ENCODE measurements at regions not wholly inside any gene's neighbourhood (a gene's known extent, or its start where the extent isn't known, plus 50 kb on each side); places are given as distances from the start of the nearest gene placed in this dataset.

GRCh38 chrX:111581086-111581485, 69.6 kb downstream of the SERTM2 start:
- Histone ChIP-seq H4K8ac (replicated peaks; ENCODE audit: insufficient read length, low read depth, low read length) (no peak overlapping the region), H3K27ac (ENCODE audit: insufficient read length, low read depth, low read length) (no peak overlapping the region), H2BK5ac (ENCODE audit: insufficient read length, low read length) (no peak overlapping the region), H2AK5ac (ENCODE audit: insufficient read length, low read length) (no peak overlapping the region), H2AFZ (ENCODE audit: low read length) (no peak overlapping the region), H3K9me3 (ENCODE audit: control insufficient read depth, low read depth, low read length) (no peaks in the 10 kb centered on the region), H3K79me2 (ENCODE audit: insufficient read depth, low read length) (no peaks in the 10 kb centered on the region), H3K4ac (ENCODE audit: low read depth, low read length) (no peak overlapping the region), H3K27me3 (ENCODE audit: insufficient read depth, low read length) (no peaks in the 10 kb centered on the region), H2BK120ac (ENCODE audit: low read depth, low read length, poor library complexity, severe bottlenecking) (no peak overlapping the region), H3T11ph (ENCODE audit: low read length) (no peak overlapping the region), H3K23me2 (ENCODE audit: insufficient read length, low read depth, low read length, poor library complexity, severe bottlenecking) (no peaks in the 10 kb centered on the region), H3K9ac (ENCODE audit: extremely low read depth, insufficient read length, low read length) (no peak overlapping the region), H3K23ac (ENCODE audit: insufficient read length, low read depth, low read length) (no peak overlapping the region), H4K5ac (ENCODE audit: insufficient read length, low read depth, low read length) (no peak overlapping the region), H3K56ac (ENCODE audit: insufficient read length, low read depth, low read length) (no peak overlapping the region), H2BK15ac (ENCODE audit: low read depth, low read length) (no peak overlapping the region), H4K91ac (ENCODE audit: insufficient read length, low read depth, low read length) (no peak overlapping the region), H3K79me1 (ENCODE audit: insufficient read depth, low read depth, low read length, poor library complexity, severe bottlenecking) (no peaks in the 10 kb centered on the region), H4K20me1 (ENCODE audit: control insufficient read depth, insufficient read depth, insufficient read length) (no peaks in the 10 kb centered on the region), H3K4me2 (ENCODE audit: insufficient read depth, insufficient read length, low read length) (no peak overlapping the region), H2BK12ac (ENCODE audit: insufficient read length, low read depth, low read length) (no peak overlapping the region), H3K4me1 (ENCODE audit: insufficient read depth, low read length) (peaks cover 3% of the 10 kb centered on the region; the same call in 1 of the 2 replicates), H3K14ac (ENCODE audit: insufficient read depth, low read length) (no peak overlapping the region), H2BK20ac (ENCODE audit: low read depth, low read length, poor library complexity, severe bottlenecking) (no peak overlapping the region), H3K18ac (ENCODE audit: insufficient read length, low read depth, low read length) (no peak overlapping the region)
- H3K9me3 Mint-ChIP-seq: no peaks in the 10 kb centered on the region
- WGBS (ENCODE audit: extremely low coverage, insufficient read length, low lambda C conversion rate): no CpG with 5 or more reads among the region's 2 CpGs
- no peak for DNase-seq
- no peak for TF ChIP-seq CTCF (conservative IDR thresholded peaks at IDR 0.05)
- H3K27me3 Mint-ChIP-seq (ENCODE audit: low read depth): no peaks in the 10 kb centered on the region
- H3K36me3 Mint-ChIP-seq (ENCODE audit: insufficient read depth in 1 of 3, low read depth in 3 of 3): peaks cover 0 to 18% (median 0%) of the 10 kb centered on the region in 3 experiments; a peak in 2 of 7 replicates
- no peak overlapping the region for H3K4me3 Mint-ChIP-seq
- H3K27ac Mint-ChIP-seq: no peak overlapping the region
- H3K4me1 Mint-ChIP-seq: peaks cover 15 to 17% of the 10 kb centered on the region in 2 experiments
